ENCODE measurements at regions not wholly inside any gene's neighbourhood (a gene's known extent, or its start where the extent isn't known, plus 50 kb on each side); places are given as distances from the start of the nearest gene placed in this dataset.

GRCh38 chr1:9419369-9420041 is 119.8 kb upstream of the SLC25A33 start:
- peaks cover 1% of the 10 kb centered on the region for H3K27me3 Mint-ChIP-seq
- H3K27ac Mint-ChIP-seq: no peak overlapping the region
- no peaks in the 10 kb centered on the region for H3K9me3 Mint-ChIP-seq (ENCODE audit: low read depth)
- no peaks in the 10 kb centered on the region for H3K36me3 Mint-ChIP-seq
- no peak overlapping the region for H3K4me3 Mint-ChIP-seq
- peaks cover 36% of the 10 kb centered on the region for H3K4me1 Mint-ChIP-seq (ENCODE audit: low read depth)

- H3K27ac Mint-ChIP-seq: no peak overlapping the region
- no peaks in the 10 kb centered on the region for H3K36me3 Mint-ChIP-seq
- H3K4me3 Mint-ChIP-seq: no peak overlapping the region
- H3K27me3 Mint-ChIP-seq: peaks cover 1% of the 10 kb centered on the region
- no peaks in the 10 kb centered on the region for H3K9me3 Mint-ChIP-seq (ENCODE audit: low read depth)
- peaks cover 48% of the 10 kb centered on the region for H3K4me1 Mint-ChIP-seq (ENCODE audit: low read depth)
These were observed 118.3 kb upstream of the SLC25A33 start for GRCh38 chr1:9420835-9421532.

- Mint-ChIP-seq H3K27me3 (peaks cover 1% of the 10 kb centered on the region), H3K4me3 (no peak overlapping the region), H3K9me3 (ENCODE audit: low read depth) (no peaks in the 10 kb centered on the region), H3K4me1 (ENCODE audit: low read depth) (peaks cover 49% of the 10 kb centered on the region), H3K36me3 (no peaks in the 10 kb centered on the region), H3K27ac (no peak overlapping the region)
These were observed 117.8 kb upstream of the SLC25A33 start for GRCh38 chr1:9421533-9421873.

- Mint-ChIP-seq H3K27ac (no peak overlapping the region), H3K9me3 (ENCODE audit: low read depth) (no peaks in the 10 kb centered on the region), H3K4me3 (no peak overlapping the region), H3K36me3 (no peaks in the 10 kb centered on the region), H3K4me1 (ENCODE audit: low read depth) (peaks cover 47% of the 10 kb centered on the region), H3K27me3 (peaks cover 1% of the 10 kb centered on the region)
These were observed 116.9 kb upstream of the SLC25A33 start for GRCh38 chr1:9422321-9422720.

GRCh38 chr1:9422911-9423505 is 116.3 kb upstream of the SLC25A33 start:
- Mint-ChIP-seq H3K9me3 (ENCODE audit: low read depth) (no peaks in the 10 kb centered on the region), H3K4me3 (no peak overlapping the region), H3K27me3 (peaks cover 1% of the 10 kb centered on the region), H3K27ac (no peak overlapping the region), H3K36me3 (no peaks in the 10 kb centered on the region), H3K4me1 (ENCODE audit: low read depth) (peaks cover 45% of the 10 kb centered on the region)

GRCh38 chr1:9424261-9424660 is 115.0 kb upstream of the SLC25A33 start:
- peaks cover 1% of the 10 kb centered on the region for H3K27me3 Mint-ChIP-seq
- H3K36me3 Mint-ChIP-seq: no peaks in the 10 kb centered on the region
- no peak overlapping the region for H3K4me3 Mint-ChIP-seq
- peaks cover 54% of the 10 kb centered on the region for H3K4me1 Mint-ChIP-seq (ENCODE audit: low read depth)
- H3K27ac Mint-ChIP-seq: no peak overlapping the region
- H3K9me3 Mint-ChIP-seq (ENCODE audit: low read depth): no peaks in the 10 kb centered on the region

GRCh38 chr1:9425859-9426258 is 113.4 kb upstream of the SLC25A33 start:
- Mint-ChIP-seq H3K4me3 (peak overlapping the region; percentile 74), H3K4me1 (ENCODE audit: low read depth) (peaks cover 53% of the 10 kb centered on the region), H3K27ac (peak overlapping the region; percentile 54), H3K27me3 (peaks cover 1% of the 10 kb centered on the region), H3K9me3 (ENCODE audit: low read depth) (no peaks in the 10 kb centered on the region), H3K36me3 (no peaks in the 10 kb centered on the region)

GRCh38 chr1:9426291-9426711 is 113.0 kb upstream of the SLC25A33 start:
- peaks cover 49% of the 10 kb centered on the region for H3K4me1 Mint-ChIP-seq (ENCODE audit: low read depth)
- peaks cover 1% of the 10 kb centered on the region for H3K27me3 Mint-ChIP-seq
- H3K27ac Mint-ChIP-seq: peak overlapping the region; percentile 54
- H3K4me3 Mint-ChIP-seq: peak overlapping the region; percentile 74
- no peaks in the 10 kb centered on the region for H3K36me3 Mint-ChIP-seq
- no peaks in the 10 kb centered on the region for H3K9me3 Mint-ChIP-seq (ENCODE audit: low read depth)

GRCh38 chr1:9427388-9427787 is 111.9 kb upstream of the SLC25A33 start:
- H3K27ac Mint-ChIP-seq: no peak overlapping the region
- H3K27me3 Mint-ChIP-seq: no peaks in the 10 kb centered on the region
- no peaks in the 10 kb centered on the region for H3K9me3 Mint-ChIP-seq (ENCODE audit: low read depth)
- peaks cover 49% of the 10 kb centered on the region for H3K4me1 Mint-ChIP-seq (ENCODE audit: low read depth)
- no peaks in the 10 kb centered on the region for H3K36me3 Mint-ChIP-seq
- no peak overlapping the region for H3K4me3 Mint-ChIP-seq

GRCh38 chr1:9428601-9429341 is 110.5 kb upstream of the SLC25A33 start:
- Mint-ChIP-seq H3K27me3 (no peaks in the 10 kb centered on the region), H3K27ac (peak overlapping the region; percentile 96), H3K36me3 (no peaks in the 10 kb centered on the region), H3K4me1 (ENCODE audit: low read depth) (peaks cover 49% of the 10 kb centered on the region), H3K4me3 (peak overlapping the region; percentile 93), H3K9me3 (ENCODE audit: low read depth) (no peaks in the 10 kb centered on the region)

- peak overlapping the region; percentile 96 for H3K27ac Mint-ChIP-seq
- no peaks in the 10 kb centered on the region for H3K36me3 Mint-ChIP-seq
- peak overlapping the region; percentile 93 for H3K4me3 Mint-ChIP-seq
- H3K9me3 Mint-ChIP-seq (ENCODE audit: low read depth): no peaks in the 10 kb centered on the region
- peaks cover 47% of the 10 kb centered on the region for H3K4me1 Mint-ChIP-seq (ENCODE audit: low read depth)
- no peaks in the 10 kb centered on the region for H3K27me3 Mint-ChIP-seq
These were observed 109.9 kb upstream of the SLC25A33 start for GRCh38 chr1:9429342-9429711.

- Mint-ChIP-seq H3K4me3 (no peak overlapping the region), H3K4me1 (ENCODE audit: low read depth) (peaks cover 6% of the 10 kb centered on the region), H3K27ac (no peak overlapping the region), H3K9me3 (ENCODE audit: low read depth) (no peaks in the 10 kb centered on the region), H3K27me3 (no peaks in the 10 kb centered on the region), H3K36me3 (no peaks in the 10 kb centered on the region)
These were observed 104.8 kb upstream of the SLC25A33 start for GRCh38 chr1:9434247-9435152.

GRCh38 chr1:9435153-9435636 is 104.1 kb upstream of the SLC25A33 start:
- no peaks in the 10 kb centered on the region for H3K4me1 Mint-ChIP-seq (ENCODE audit: low read depth)
- H3K9me3 Mint-ChIP-seq (ENCODE audit: low read depth): no peaks in the 10 kb centered on the region
- H3K27ac Mint-ChIP-seq: no peak overlapping the region
- no peaks in the 10 kb centered on the region for H3K36me3 Mint-ChIP-seq
- H3K27me3 Mint-ChIP-seq: no peaks in the 10 kb centered on the region
- no peak overlapping the region for H3K4me3 Mint-ChIP-seq
